Esophagus squamous epithelium (tissue), 5 donors: ENCODE measurements at regions not wholly inside any gene's neighbourhood (a gene's known extent, or its start where the extent isn't known, plus 50 kb on each side); places are given as distances from the start of the nearest gene placed in this dataset.

ENCODE experiments used
- DNase-seq: peaks from one replicate; lab custom pipeline; 2025; lab: John Stamatoyannopoulos, UW
- H3K27ac ChIP-seq, 4 donors: fragments of 200-600 bp; sonication (generic); one replicate each; pipeline ENCODE4 v1.5.1; 2016 to 2019; ENCODE audit warnings: mild to moderate bottlenecking in 1 of 4
- H3K27me3 ChIP-seq, 4 donors: fragments of 200-600 bp; sonication (generic); 1 replicate in 3 of 4; 2 replicates in 1 of 4; pipeline versions ENCODE4 v1.5.1 to v1.6.0; 2017 to 2021; ENCODE audit warnings: antibody characterized with exemption in 1 of 4
- H3K36me3 ChIP-seq, 3 donors: fragments of 200-600 bp; sonication (generic); one replicate each; pipeline ENCODE4 v1.5.1; 2016 to 2019
- H3K4me1 ChIP-seq, 3 donors: fragments of 200-600 bp; sonication (generic); one replicate each; pipeline ENCODE4 v1.5.1; 2017 to 2019
- H3K4me3 ChIP-seq, 4 donors: fragments of 200-600 bp; sonication (generic); 1 replicate in 3 of 4; 2 replicates in 1 of 4; pipeline ENCODE4 v1.5.1; 2016 to 2019; ENCODE audit warnings: mild to moderate bottlenecking in 2 of 4, moderate library complexity in 1 of 4
- H3K9me3 ChIP-seq, 3 donors: fragments of 200-600 bp; sonication (generic); one replicate each; pipeline ENCODE4 v1.5.1; 2016 to 2019
- POLR2A ChIP-seq, 4 donors: fragments of 450-650 bp; IDR thresholded peaks; one replicate each; pipeline ENCODE4 v1.6.1; 2017; ENCODE audit warnings: antibody characterized with exemption in 4 of 4, mild to moderate bottlenecking in 4 of 4, moderate library complexity in 3 of 4
- WGBS, 2 donors: methylation state at CpG; one replicate each; pipeline ENCODE4 v1.1.5; 2018; 5-methylcytosine and 5-hydroxymethylcytosine counted together
- intact Hi-C: fragments of 100-400 bp; cut with DNase I; formaldehyde crosslinking; loops from one replicate; pipeline ENCODE4 v1.15.0; 2022
- TF ChIP-seq, protein P1 (sequence below), 6 experiments: fragments of 450-650 bp in 4 of 6; fragments of 200-600 bp in 2 of 6; sonication (generic) in 2 of 6; IDR thresholded peaks; one replicate each; pipeline ENCODE4 v1.5.1; 2016 to 2019; ENCODE audit warnings: antibody characterized with exemption in 6 of 6, mild to moderate bottlenecking in 4 of 6, moderate library complexity in 4 of 6
- donor health status: DM: yes; HTN: yes; CAD: no.

DNA sequence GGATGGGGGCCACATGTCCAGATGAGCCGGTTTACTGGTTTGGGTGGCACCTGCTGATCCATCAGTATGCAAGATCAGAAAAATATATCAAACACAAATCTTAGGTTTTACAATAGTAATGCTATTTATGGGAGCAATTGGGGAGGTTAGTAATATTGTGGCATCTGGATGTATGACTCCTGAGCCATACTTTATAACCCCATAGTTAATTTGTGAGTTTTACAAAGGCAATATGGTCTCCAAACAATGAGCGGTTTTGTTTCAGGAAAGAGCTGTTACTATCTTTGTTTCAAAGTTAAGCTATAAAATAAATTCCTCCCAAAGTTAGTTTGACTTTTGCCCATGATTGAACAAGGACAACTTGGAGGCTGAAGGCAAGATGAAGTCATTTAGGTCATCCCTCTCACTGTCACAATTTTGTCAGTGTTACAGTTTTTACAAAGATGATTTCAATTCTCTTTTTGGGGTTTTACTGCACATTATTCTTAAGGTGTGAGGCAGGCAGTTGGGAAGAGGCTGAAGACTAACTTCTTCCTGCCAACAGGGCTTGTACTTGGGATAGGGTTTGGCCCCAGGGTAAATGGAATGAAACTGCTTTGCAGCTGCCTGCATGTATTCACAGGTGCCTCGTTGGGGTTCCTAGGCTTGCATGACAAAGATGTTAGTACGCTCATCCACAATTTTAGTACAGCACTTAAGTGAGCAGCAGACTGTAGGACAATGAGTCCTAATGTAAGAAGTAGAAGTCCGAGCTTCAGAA, 296.6 kb upstream of the NDN start:
- intact Hi-C loops: no loop called here
- TF ChIP-seq, protein P1, sequence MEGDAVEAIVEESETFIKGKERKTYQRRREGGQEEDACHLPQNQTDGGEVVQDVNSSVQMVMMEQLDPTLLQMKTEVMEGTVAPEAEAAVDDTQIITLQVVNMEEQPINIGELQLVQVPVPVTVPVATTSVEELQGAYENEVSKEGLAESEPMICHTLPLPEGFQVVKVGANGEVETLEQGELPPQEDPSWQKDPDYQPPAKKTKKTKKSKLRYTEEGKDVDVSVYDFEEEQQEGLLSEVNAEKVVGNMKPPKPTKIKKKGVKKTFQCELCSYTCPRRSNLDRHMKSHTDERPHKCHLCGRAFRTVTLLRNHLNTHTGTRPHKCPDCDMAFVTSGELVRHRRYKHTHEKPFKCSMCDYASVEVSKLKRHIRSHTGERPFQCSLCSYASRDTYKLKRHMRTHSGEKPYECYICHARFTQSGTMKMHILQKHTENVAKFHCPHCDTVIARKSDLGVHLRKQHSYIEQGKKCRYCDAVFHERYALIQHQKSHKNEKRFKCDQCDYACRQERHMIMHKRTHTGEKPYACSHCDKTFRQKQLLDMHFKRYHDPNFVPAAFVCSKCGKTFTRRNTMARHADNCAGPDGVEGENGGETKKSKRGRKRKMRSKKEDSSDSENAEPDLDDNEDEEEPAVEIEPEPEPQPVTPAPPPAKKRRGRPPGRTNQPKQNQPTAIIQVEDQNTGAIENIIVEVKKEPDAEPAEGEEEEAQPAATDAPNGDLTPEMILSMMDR (IDR thresholded peaks at IDR 0.05): no peak
- no peak for TF ChIP-seq POLR2A (IDR thresholded peaks at IDR 0.05)
- Histone ChIP-seq H3K4me3 (no peak overlapping the region), H3K36me3 (no peaks in the 10 kb centered on the region), H3K4me1 (no peaks in the 10 kb centered on the region), H3K27ac (no peak overlapping the region), H3K9me3 (no peaks in the 10 kb centered on the region), H3K27me3 (no peaks in the 10 kb centered on the region)
- no peak for DNase-seq
- WGBS, 2 donors: 60 to 61% methylated on average over 5 of the region's 5 CpGs

DNA sequence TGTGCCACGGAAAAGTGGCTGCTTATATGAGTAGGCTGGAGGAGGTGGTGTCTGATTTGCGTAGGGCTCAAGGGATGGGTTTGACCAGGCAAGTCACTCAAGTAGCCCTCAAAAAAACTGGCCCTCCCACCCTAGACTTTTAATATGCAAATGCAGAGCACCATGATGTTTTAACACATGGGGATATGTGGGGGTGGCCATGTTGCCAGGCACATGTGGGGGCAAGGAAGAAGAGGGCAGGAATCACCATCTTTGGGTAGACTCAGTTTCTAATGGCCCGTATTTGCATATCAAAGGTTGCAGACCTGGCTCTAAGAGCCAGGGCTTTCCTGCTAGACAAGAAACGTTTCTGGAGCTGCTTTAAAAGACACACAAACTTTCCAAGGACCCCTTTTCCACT, 307.2 kb upstream of the NDN start:
- DNase-seq: no peak
- Histone ChIP-seq H3K4me1 (no peaks in the 10 kb centered on the region), H3K27ac (no peak overlapping the region), H3K4me3 (no peak overlapping the region), H3K9me3 (peaks cover 0 to 21% (median 19%) of the 10 kb centered on the region in 3 donors), H3K27me3 (no peaks in the 10 kb centered on the region), H3K36me3 (no peaks in the 10 kb centered on the region)
- intact Hi-C loops: no loop called here
- whole genome bisulfite sequencing, 2 donors: 56 to 66% methylated on average over 3 to 4 of the region's 4 CpGs
- no peak for TF ChIP-seq POLR2A (IDR thresholded peaks at IDR 0.05)
- TF ChIP-seq, protein P1 (IDR thresholded peaks at IDR 0.05): no peak

DNA sequence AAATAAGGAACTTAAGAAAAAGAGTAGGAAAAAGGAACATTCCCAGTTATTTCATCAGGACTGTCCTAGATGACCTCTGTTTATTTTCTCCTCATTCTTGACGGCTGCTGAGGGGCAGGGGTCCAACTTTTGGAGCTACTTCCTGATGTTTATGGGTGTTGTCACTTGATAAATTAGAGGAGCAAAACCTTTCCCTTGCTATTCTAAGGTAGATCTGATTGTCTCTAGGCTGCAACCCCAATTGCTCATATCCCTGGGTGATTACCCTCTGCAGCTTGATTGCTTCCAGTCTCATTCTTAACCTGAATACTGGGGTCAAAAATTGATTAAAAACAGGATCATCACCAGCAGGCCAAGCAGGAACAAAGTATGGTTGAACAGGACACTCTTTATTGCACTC, 311.0 kb upstream of the NDN start:
- H3K27me3 ChIP-seq: no peaks in the 10 kb centered on the region
- WGBS, 2 donors: 50 to 57% methylated on average over 1 of the region's 1 CpG
- H3K36me3 ChIP-seq: no peaks in the 10 kb centered on the region
- intact Hi-C loops: no loop called here
- no peak for TF ChIP-seq POLR2A (IDR thresholded peaks at IDR 0.05)
- TF ChIP-seq, protein P1 (IDR thresholded peaks at IDR 0.05): no peak
- H3K4me3 ChIP-seq: no peak overlapping the region
- H3K27ac ChIP-seq: no peak overlapping the region
- H3K9me3 ChIP-seq: peaks cover 0 to 21% (median 19%) of the 10 kb centered on the region in 3 donors
- no peak for DNase-seq
- H3K4me1 ChIP-seq: no peaks in the 10 kb centered on the region

DNA sequence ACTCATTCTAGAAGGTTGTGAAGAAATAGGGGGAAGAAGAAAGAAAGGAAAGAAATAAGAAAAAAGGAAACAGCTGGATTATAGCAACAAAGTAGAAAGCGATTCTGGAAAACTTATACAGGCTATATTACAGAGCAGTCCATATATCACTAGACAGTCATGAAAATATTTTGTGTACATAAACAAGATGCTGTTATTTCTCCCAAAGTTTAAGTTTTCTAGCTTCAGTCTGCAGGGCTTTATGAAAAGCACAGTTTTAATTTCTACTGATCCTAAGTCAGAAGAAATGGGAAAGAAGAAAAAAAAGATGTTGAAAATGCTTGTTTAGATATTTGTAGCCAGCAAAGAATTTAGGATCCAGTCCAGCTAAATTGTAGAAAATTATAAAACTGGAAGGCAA, 321.4 kb upstream of the NDN start:
- Histone ChIP-seq H3K36me3 (no peaks in the 10 kb centered on the region), H3K27ac (no peak overlapping the region), H3K4me1 (no peaks in the 10 kb centered on the region), H3K9me3 (peaks cover 0 to 6% (median 0%) of the 10 kb centered on the region in 3 donors), H3K27me3 (no peaks in the 10 kb centered on the region), H3K4me3 (no peak overlapping the region)
- 60 to 81% methylated on average over 1 of the region's 1 CpG for WGBS, 2 donors
- no peak for TF ChIP-seq POLR2A (IDR thresholded peaks at IDR 0.05)
- TF ChIP-seq, protein P1 (IDR thresholded peaks at IDR 0.05): no peak
- intact Hi-C loops: no loop called here
- no peak for DNase-seq

DNA sequence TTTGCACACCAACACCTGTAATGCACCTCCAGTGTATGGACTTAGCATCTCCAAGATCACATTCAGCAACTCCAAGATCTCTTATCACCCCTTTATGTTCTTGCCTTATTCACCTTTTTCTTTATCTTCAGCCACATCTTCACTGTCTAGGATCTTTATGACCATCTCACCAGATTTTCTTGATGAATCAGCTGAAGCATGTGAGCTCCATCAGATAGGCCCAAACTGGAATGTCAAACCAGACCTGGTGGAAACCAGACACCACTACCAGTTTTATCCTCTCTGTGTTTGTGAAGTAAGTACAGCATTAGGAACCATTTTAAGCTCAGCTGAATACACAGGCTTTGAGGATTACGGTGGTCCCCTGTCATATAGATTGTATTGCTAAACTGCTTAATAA, 330.4 kb upstream of the NDN start:
- DNase-seq: no peak
- 40 to 73% methylated on average over 1 of the region's 1 CpG for WGBS, 2 donors
- no peak for TF ChIP-seq POLR2A (IDR thresholded peaks at IDR 0.05)
- TF ChIP-seq, protein P1 (IDR thresholded peaks at IDR 0.05): no peak
- Histone ChIP-seq H3K27ac (no peak overlapping the region), H3K36me3 (no peaks in the 10 kb centered on the region), H3K27me3 (no peaks in the 10 kb centered on the region), H3K4me1 (no peaks in the 10 kb centered on the region), H3K4me3 (no peak overlapping the region), H3K9me3 (peaks cover 0 to under 1% (median 0%) of the 10 kb centered on the region in 3 donors)
- intact Hi-C loops: no loop called here
